DMS114 treated with DMSO at 0.1 percent for 48 hours (cell line): ENCODE measurements at regions not wholly inside any gene's neighbourhood (a gene's known extent, or its start where the extent isn't known, plus 50 kb on each side); places are given as distances from the start of the nearest gene placed in this dataset.

Experiments used
- DNase-seq: peaks from one replicate; lab custom pipeline; 2025; ENCODE audit not compliant: unreplicated experiment; lab: John Stamatoyannopoulos, UW

GRCh38 chrX:78213331-78213730, 73.9 kb upstream of the TAF9B start:
- no peak for DNase-seq

- peak; percentile 18 for DNase-seq
These were observed 60.4 kb upstream of the TAF9B start for GRCh38 chrX:78199851-78200250.
